HG03139 (cell line): ENCODE measurements at regions not wholly inside any gene's neighbourhood (a gene's known extent, or its start where the extent isn't known, plus 50 kb on each side); places are given as distances from the start of the nearest gene placed in this dataset.
"Not testable (repeated sequence)": the region's sequence is repeated elsewhere in the genome, so short reads cannot be mapped to it uniquely, and the experiment has no call there.

Experiments
- ATAC-seq: cut with Tn5 transposase; IDR thresholded peaks from one replicate; pipeline ENCODE4 v1.9.1; 2021; ENCODE audit not compliant: unreplicated experiment

GRCh38 chr2:39998617-39999016 lies 219.6 kb upstream of the THUMPD2 start:
- ATAC-seq: no peak

- ATAC-seq: no peak
Observed at GRCh38 chr2:39996653-39997080, 217.6 kb upstream of the THUMPD2 start.

GRCh38 chr2:39995005-39995737 lies 216.1 kb upstream of the THUMPD2 start:
- no peak for ATAC-seq

- ATAC-seq: no peak
Observed at GRCh38 chr2:39994151-39994550, 215.1 kb upstream of the THUMPD2 start.

GRCh38 chr2:39991298-39991697 lies 212.2 kb upstream of the THUMPD2 start:
- no peak for ATAC-seq

GRCh38 chr2:39990335-39990900 lies 211.4 kb upstream of the THUMPD2 start:
- no peak for ATAC-seq

- no peak for ATAC-seq
Observed at GRCh38 chr2:39989888-39990287, 210.8 kb upstream of the THUMPD2 start.

- ATAC-seq: no peak
Observed at GRCh38 chr2:39981883-39982311, 202.8 kb upstream of the THUMPD2 start.

GRCh38 chr2:39975476-39976020 lies 196.5 kb upstream of the THUMPD2 start:
- no peak for ATAC-seq

- no peak for ATAC-seq
Observed at GRCh38 chr2:39968037-39968436, 189.0 kb upstream of the THUMPD2 start.

GRCh38 chr2:39960681-39961080 lies 181.6 kb upstream of the THUMPD2 start:
- ATAC-seq: not testable (repeated sequence)

GRCh38 chr2:39954346-39954745 lies 175.3 kb upstream of the THUMPD2 start:
- no peak for ATAC-seq

GRCh38 chr2:39949131-39949530 lies 170.1 kb upstream of the THUMPD2 start:
- no peak for ATAC-seq

- no peak for ATAC-seq
Observed at GRCh38 chr2:39948016-39948719, 169.1 kb upstream of the THUMPD2 start.

GRCh38 chr2:39947294-39948015 lies 168.4 kb upstream of the THUMPD2 start:
- no peak for ATAC-seq

GRCh38 chr2:39942950-39943349 lies 163.9 kb upstream of the THUMPD2 start:
- no peak for ATAC-seq

- ATAC-seq: no peak
Observed at GRCh38 chr2:39938035-39938835, 159.2 kb upstream of the THUMPD2 start.

- ATAC-seq: no peak
Observed at GRCh38 chr2:39937621-39938020, 158.6 kb upstream of the THUMPD2 start.

- no peak for ATAC-seq
Observed at GRCh38 chr2:39934851-39935250, 155.8 kb upstream of the THUMPD2 start.

GRCh38 chr2:39933196-39933595 lies 154.1 kb upstream of the THUMPD2 start:
- ATAC-seq: no peak
